ENCODE measurements at regions not wholly inside any gene's neighbourhood (a gene's known extent, or its start where the extent isn't known, plus 50 kb on each side); places are given as distances from the start of the nearest gene placed in this dataset.

- BruUV-seq (replicated peaks): no TSS peak
- POLR2A ChIA-PET: no interaction called here
- no peaks in the 10 kb centered on the region for H3K36me3 ChIP-seq (ENCODE audit: control insufficient read depth in 1 of 2, insufficient read depth in 2 of 2, low read length in 2 of 2)
These were observed 1302.3 kb downstream of the XPNPEP1 start for GRCh38 chr10:108620821-108621534.

More at GRCh38 chr10:108620821-108621534, 1302.3 kb downstream of the XPNPEP1 start:
- Histone ChIP-seq H3K9me2 (ENCODE audit: insufficient read depth) (no peaks in the 10 kb centered on the region), H3K9me3 (ENCODE audit: control insufficient read depth in 1 of 2, insufficient read depth in 1 of 2, low read depth in 1 of 2, low read length in 2 of 2) (peaks cover 24 to 25% of the 10 kb centered on the region in 2 experiments; a peak in 2 of 4 replicates), H3K4me1 (ENCODE audit: control insufficient read depth in 1 of 2, insufficient read depth in 2 of 2, low read length in 2 of 2) (no peaks in the 10 kb centered on the region), H2AFZ (ENCODE audit: low read depth, low read length, poor library complexity, severe bottlenecking) (no peak overlapping the region), H4K20me1 (ENCODE audit: insufficient read depth) (no peaks in the 10 kb centered on the region), H3K79me2 (ENCODE audit: insufficient read depth, low read length) (no peaks in the 10 kb centered on the region), H3K4me3 (replicated peaks in 1 of 2; ENCODE audit: low read depth in 1 of 2, low read length in 2 of 2) (no peak overlapping the region), H3K9ac (ENCODE audit: low read length) (no peak overlapping the region), H3K27me3 (ENCODE audit: insufficient read depth, low read length) (no peaks in the 10 kb centered on the region), H3K4me2 (ENCODE audit: low read length) (no peak overlapping the region), H3K27ac (ENCODE audit: low read depth, low read length) (no peak overlapping the region)
- TF ChIP-seq CEBPB (IDR thresholded peaks at IDR 0.05; ENCODE audit: low read depth) (no peak), EZH2phosphoT487 (IDR thresholded peaks at IDR 0.05; ENCODE audit: borderline replicate concordance) (no peak), RAD21 (IDR thresholded peaks at IDR 0.05; ENCODE audit: low read depth) (no peak), CTCF (IDR thresholded peaks at IDR 0.05 in 2 of 3, conservative IDR thresholded peaks at IDR 0.05 in 1 of 3; ENCODE audit: borderline replicate concordance in 1 of 3, insufficient read depth in 1 of 3, low read depth in 2 of 3, low read length in 2 of 3) (no peak), SRF (IDR thresholded peaks at IDR 0.05; ENCODE audit: low read depth) (no peak), REST (IDR thresholded peaks at IDR 0.05; ENCODE audit: low read depth) (no peak), ATF3 (IDR thresholded peaks at IDR 0.05) (no peak), CBX3 (IDR thresholded peaks at IDR 0.05; ENCODE audit: low read depth) (no peak), ZNF274 (IDR thresholded peaks at IDR 0.05; ENCODE audit: low read depth, low read length) (no peak)
- intact Hi-C loops (cut with micrococcal nuclease): no loop called here
- ChIA-PET CTCF (no interaction called here), RAD21 (ENCODE audit: low non-redundant PET in 1 of 2, low total read pairs in 2 of 2, uncharacterized antibody in 2 of 2, unreplicated experiment in 2 of 2) (no interaction called here)
- ATAC-seq (no peak), DNase-seq (ENCODE audit: low read depth, low spot score) (no peak)

Measured in HCT116 (cell line).